C4-2B (cell line): ENCODE measurements at regions not wholly inside any gene's neighbourhood (a gene's known extent, or its start where the extent isn't known, plus 50 kb on each side); places are given as distances from the start of the nearest gene placed in this dataset.

Source experiments
- CTCF ChIP-seq: fragments of 450-650 bp; conservative IDR thresholded peaks from 2 replicates; pipeline ENCODE4 v1.5.1; 2017; ENCODE audit warnings: mild to moderate bottlenecking
- ZFX ChIP-seq: fragments of 450-650 bp; IDR thresholded peaks from 2 replicates; pipeline ENCODE4 v1.6.1; 2017

- TF ChIP-seq ZFX = no peak
- no peak for TF ChIP-seq CTCF
Observed at GRCh38 chr2:12232876-12233275, 483.9 kb upstream of the TRIB2 start.
